Fibroblast of skin of right quadriceps (primary cell): ENCODE measurements at regions not wholly inside any gene's neighbourhood (a gene's known extent, or its start where the extent isn't known, plus 50 kb on each side); places are given as distances from the start of the nearest gene placed in this dataset.

ENCODE experiments used
- DNase-seq: peaks from one replicate; pipeline ENCODE4 v3.0.0-alpha.2; 2013

DNA sequence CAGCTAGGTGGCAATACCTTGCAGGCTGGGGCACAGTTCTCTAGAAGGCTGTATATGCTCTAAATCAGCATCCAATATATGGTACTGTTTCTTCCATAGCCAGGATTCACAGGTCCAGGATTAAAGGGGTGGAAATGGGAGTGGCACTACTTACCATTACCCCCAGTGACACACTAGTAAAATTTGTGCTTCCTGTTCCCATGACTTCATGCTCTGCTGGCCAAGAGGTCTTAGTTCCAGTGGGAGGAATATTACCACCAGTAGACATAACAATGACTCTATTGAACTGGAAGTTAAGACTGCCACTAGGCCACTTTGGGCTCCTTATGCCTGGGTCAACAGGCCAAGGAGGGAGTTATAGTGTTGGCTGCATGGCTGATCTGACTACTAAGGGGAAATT, 174.3 kb upstream of the TNFAIP3 start:
- DNase-seq = no peak

DNA sequence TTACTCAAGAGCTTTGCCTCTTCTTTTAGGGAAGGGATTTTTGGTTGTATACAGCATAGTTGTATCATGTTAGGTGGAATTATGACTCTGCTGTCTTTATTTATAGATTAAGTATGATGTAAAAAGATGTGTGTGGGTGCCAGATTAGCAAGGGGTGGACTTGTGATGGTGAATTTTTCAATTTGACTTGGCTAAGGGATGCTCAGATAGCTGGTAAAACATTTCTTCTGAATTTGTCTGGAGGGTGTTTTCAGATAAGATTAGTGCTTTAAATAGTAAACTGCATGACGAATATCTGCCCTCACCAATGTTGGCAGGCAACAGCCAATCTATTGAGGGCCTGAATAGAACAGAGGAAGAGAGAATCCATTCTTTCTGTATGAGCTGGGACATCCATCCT, 173.3 kb upstream of the TNFAIP3 start:
- DNase-seq = no peak

DNA sequence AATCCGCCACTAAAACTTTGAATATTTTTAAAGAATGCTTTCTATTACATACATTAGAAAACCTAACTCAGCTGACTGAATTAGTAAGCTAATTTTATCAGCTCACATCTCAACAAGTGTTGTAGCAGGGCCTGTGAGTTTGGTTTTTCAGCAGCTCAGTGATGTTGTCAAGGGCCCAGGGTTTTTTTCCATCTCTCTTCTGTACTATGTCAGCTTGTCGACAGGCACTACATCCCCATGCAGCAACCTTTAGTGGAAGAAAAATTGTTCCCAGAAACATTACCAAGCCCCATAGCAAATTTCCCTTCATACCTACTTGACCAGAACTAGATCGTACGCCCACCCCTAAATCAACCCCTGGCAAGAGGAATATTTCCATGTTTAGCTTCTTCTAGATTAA, 170.3 kb upstream of the TNFAIP3 start:
- no peak for DNase-seq

GRCh38 chr6:137697267-137697938, 169.7 kb upstream of the TNFAIP3 start:
- peak; percentile 62 for DNase-seq

GRCh38 chr6:137698636-137699030, 168.4 kb upstream of the TNFAIP3 start:
- DNase-seq = no peak

GRCh38 chr6:137699031-137699683, 167.9 kb upstream of the TNFAIP3 start:
- peak; percentile 26 for DNase-seq

DNA sequence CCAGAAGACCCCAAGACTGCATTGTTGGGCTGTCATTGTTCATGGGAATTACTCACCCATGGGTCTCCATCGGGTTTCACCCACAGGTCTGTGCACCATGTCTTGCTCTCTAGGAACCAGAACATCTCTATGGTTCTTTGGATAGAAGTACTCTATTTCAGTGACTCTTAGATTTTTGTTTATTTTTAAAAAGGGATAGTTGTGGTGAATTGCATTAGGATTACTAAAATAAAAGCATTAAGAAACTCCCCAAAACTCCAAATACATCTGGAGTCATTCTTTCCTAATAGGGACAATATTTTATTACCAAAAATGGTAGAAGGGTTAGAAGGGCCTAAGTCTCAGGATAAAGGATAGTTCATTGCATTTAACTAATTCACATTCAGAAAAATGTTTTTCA, 166.9 kb upstream of the TNFAIP3 start:
- no peak for DNase-seq

DNA sequence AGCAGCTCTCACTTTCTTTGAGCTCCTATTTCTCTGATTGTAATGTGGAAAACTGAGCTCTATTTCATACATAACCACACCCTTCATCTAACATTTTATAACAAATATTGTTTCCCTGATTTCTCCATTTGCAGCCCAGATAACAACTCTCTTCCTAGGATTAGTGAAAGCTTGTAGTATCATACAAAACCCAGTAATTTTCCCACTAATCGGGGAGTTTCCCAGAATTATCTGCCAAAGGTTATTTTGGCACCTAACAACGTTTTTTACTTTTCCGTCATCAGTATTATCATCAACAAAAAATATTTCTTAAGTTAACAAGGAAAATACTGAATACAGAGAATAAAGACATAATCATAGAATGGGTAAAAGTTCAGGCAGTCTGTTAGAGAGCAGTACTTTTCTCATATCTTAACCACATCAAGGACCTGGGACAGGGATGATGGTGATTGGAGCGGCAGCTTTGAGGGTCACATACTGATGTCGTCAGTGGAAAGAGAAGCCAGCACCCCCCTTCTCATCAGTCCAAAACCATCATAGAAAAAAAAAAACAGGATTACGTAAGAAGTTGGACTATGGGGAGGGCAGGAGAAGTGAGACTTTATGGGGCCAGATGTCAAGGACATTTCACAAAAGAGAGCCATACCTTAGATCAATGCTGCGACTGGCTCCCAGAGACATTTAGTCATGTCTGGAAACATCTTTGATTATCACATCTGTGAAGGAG, 166.1 kb upstream of the TNFAIP3 start:
- no peak for DNase-seq

DNA sequence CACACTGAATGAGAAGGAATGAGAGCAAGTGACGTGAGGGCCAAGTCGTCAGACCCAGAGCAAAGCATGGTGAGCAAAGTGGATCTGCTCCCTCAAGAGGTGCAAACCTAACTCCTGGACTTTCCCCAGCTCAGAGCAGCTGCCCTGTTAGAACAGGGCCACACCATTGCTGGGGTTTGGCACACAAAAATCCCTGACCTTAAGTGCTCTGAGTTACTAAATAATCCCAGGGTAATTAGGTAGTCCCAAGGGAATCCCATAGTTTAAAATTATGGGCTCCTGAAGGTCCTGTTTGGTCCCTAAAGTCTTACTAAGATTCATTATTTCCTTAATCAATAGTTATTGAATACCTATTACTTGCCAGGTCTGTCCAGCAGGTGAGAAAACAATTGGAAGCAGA, 165.1 kb upstream of the TNFAIP3 start:
- DNase-seq = no peak

- no peak for DNase-seq
These were observed 164.2 kb upstream of the TNFAIP3 start for GRCh38 chr6:137702791-137703424.

GRCh38 chr6:137704802-137705159, 162.3 kb upstream of the TNFAIP3 start:
- no peak for DNase-seq

DNA sequence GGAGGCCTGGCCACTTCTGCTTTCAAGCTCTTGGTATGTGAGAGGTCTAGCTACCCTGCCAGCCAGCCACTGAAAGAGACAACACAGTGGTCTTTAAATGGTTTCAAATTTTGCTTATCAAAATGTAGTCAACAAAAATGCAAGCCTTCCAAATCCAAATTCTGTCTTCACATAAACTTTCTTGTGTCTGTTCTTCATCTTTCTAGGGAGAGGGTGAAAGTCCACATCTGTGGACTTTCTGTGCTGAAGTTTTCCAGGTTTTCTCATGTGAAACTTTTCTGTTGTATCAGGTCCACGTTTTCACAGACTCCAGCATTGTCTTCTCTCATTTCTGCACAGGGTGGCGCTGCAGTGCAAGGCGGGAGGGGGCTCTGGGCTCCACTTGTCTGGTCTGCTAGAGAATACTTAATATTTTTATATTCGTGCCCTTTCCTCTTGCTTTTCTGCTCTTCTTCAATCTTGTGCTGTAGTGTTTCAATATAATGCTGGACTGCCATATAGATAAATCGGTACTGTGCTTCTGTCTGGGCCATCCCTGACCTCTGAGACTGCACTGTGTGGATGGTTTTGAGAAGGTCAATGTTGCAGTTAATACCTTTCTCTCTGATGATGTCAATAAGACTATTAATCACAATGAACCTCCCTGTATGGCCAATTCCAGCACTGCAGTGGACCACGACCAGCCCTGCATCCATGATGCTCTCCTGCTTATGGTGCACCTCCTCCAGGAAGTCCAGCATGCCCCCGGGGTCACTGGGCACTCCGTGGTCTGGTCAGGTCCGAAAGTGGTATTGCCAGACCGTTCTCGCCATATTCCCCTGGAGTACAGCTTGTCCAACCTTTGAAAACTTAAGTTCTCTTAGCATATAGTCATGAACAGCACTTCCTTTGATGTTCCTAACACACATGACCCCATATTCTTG, 161.6 kb upstream of the TNFAIP3 start:
- peak; percentile 48 for DNase-seq

- no peak for DNase-seq
These were observed 160.8 kb upstream of the TNFAIP3 start for GRCh38 chr6:137706083-137706750.

- no peak for DNase-seq
These were observed 159.9 kb upstream of the TNFAIP3 start for GRCh38 chr6:137707038-137707589.

DNA sequence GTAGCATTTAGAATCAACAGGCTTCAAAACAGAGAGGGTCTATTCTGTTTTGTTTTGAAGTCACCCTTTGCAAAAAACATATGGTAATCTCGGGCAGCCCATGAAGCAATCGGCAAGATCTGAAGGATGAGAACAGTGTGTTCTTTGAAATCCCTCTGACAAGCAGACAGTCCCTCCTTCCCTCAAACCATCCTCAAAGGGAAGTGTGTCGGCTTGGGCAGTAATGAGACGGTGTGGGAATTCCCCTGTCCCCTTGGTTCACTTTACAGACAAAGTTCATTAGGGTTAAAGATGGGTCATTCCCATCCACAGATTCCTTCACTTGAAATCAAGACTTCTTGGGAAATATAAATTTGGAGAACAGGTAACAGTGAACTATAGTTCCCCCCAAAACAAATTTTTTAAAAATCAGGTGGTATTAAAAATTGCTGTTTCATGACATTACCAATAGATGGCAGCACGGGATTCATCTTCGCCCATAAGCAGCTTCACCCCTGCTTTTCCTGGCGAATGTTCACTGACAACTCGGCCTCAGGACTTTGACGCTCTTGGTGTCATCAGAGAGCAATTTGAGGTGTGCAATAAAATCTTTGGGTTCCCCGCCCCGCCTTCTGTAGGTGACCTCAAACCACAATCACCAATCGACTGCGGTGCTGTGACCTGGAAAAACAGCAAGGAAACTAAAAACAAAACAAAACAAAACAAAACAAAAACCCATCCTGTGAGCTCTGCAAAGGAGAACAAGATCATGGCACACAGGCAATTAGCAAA, 159.3 kb upstream of the TNFAIP3 start:
- peak; percentile 79 for DNase-seq

DNA sequence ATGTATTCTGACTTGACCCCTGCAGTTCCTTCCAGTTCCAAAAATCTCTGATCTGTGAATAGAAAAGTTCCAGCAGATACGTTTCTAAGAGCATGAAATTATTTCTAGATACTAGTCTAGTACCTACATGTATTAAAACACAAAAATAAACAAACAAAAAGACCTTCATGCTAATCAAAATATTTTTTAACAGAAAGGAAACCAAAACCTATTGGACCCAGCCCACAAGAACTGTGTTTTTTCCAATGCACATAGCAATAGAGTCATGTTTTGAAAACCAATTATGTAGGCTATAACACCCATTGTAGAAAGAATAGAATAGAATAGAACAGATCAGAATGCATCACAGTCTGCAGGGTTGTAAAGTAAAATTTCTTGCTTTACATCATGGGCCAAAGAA, 158.6 kb upstream of the TNFAIP3 start:
- DNase-seq = no peak

DNA sequence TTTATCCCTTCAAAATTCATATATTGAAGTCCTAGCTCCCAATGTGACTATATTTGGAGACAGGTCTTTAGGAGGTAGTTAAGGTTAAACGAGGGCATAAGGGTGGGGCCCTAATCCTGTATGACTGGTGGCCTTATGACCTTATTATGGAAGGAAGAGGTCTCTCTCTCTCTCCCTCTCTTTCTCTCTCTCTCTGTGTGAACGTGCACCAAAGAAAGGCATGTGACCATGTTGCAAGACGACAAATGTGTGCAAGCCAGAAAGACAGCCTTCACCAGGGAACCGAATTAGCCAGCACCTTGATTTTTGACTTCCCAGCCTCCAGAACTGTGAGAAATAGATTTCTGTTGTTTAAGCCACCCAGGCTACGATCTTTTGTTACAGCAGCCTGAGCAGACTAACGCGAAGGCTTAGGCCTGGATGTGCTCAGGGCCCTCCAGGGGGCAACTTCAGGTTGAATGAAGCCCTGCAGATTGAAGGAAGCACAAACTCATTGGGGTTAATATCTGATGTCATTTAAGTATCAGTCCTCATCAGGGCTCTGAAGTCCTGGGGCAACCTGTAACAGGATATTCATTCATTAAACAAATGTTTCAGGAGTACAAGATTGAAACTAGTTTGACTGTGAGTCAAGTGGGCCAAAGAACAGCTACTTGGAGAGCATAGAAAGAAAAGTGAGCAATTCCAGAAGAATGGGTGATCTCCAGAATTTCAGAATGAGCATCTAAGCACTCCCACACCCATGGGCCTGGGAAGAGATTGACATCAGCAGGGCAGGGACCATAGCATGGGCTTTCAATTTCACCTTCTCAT, 157.4 kb upstream of the TNFAIP3 start:
- peak; percentile 30 for DNase-seq

DNA sequence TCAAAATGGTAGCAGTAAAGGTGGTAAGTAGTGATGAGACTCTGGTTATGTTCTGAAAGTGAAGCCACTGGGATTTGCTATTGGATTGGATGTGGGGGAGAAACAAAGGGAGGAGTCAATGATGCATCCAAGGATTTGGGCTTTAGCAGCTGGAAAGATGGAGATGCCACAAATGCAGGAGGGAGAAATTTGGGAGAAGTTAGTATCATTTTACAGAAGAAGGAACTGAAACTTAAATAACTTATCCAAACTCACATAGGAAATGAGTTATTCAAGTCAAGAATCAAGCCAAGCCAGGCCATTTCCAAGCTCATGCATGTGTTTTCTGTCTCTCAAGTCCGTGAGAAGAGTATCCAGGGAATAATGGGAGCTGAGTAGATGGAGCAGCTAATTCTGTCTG, 155.1 kb upstream of the TNFAIP3 start:
- DNase-seq = no peak

DNA sequence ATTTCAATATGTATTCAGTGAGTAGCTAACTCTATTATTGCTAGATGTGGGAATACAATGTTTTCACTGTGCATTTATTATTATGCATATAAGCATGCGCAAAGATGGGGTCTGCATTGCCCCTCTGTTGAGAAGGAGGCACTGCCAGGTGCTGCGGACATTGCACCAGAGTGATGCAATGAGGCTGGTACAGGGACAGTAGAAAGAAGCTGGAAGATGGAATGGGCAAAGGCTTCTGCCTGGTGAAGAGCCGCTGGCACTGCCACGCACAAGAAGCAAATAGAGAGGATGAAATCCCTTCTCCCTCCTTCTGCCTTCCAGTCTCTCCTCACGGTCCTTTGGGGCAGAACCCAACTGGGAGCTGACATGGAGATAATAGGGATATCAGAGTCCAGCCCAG, 154.5 kb upstream of the TNFAIP3 start:
- DNase-seq = no peak

- peak; percentile 51 for DNase-seq
These were observed 151.4 kb upstream of the TNFAIP3 start for GRCh38 chr6:137715589-137716045.
